Pancreas (tissue), 10 donors: ENCODE measurements at regions not wholly inside any gene's neighbourhood (a gene's known extent, or its start where the extent isn't known, plus 50 kb on each side); places are given as distances from the start of the nearest gene placed in this dataset.

Experiments used
- ATAC-seq, 4 donors: fragments of 200-7000 bp; cut with Tn5 transposase; one replicate each; pipeline versions ENCODE4 v1.8.0 to v1.9.1; 2020; ENCODE audit warnings: mild to moderate bottlenecking in 4 of 4, moderate library complexity in 4 of 4
- DNase-seq, 6 donors: peaks; one replicate each; pipeline ENCODE4 v3.0.0-alpha.2; 2020
- FAIRE-seq: peaks from 2 replicates; lab custom pipeline; 2012; peaks lifted over from hg19 to GRCh38; lab: Jason Lieb, UNC
- H3K27ac ChIP-seq, 4 donors: fragments of 200-600 bp; sonication (generic); 1 replicate in 3 of 4; 2 replicates in 1 of 4; pipeline versions ENCODE4 v1.5.0 to v1.8.0; 2020
- H3K27me3 ChIP-seq, 4 donors: fragments of 200-600 bp; one replicate each; pipeline ENCODE4 v1.8.0; 2021
- H3K36me3 ChIP-seq, 3 donors: fragments of 200-600 bp; sonication (generic) in 1 of 3; one replicate each; pipeline versions ENCODE4 v1.5.0 to v1.8.0; 2020 to 2021
- H3K4me1 ChIP-seq, 3 donors: fragments of 200-600 bp; one replicate each; pipeline ENCODE4 v1.8.0; 2021
- H3K4me3 ChIP-seq, 4 donors: fragments of 200-600 bp; sonication (generic) in 2 of 4; one replicate each; pipeline versions ENCODE4 v1.5.0 to v1.8.0; 2020 to 2021
- H3K9me3 ChIP-seq, 4 donors: fragments of 200-600 bp; one replicate each; pipeline ENCODE4 v1.8.0; 2021
- CTCF ChIP-seq, 4 donors: fragments of 200-600 bp; sonication (generic) in 3 of 4; IDR thresholded peaks; one replicate each; pipeline versions ENCODE4 v1.5.0 to v1.8.0; 2021; ENCODE audit warnings: antibody characterized with exemption in 4 of 4
- WGBS, 2 donors: extraction: QIAGEN DNeasy Blood & Tissue Kit; methylation state at CpG; one replicate each; pipeline ENCODE4 v1.1.7; 2013; 5-methylcytosine and 5-hydroxymethylcytosine counted together
- intact Hi-C, 3 donors: fragments of 100-400 bp; cut with DNase I; formaldehyde crosslinking; loops; one replicate each; pipeline versions ENCODE4 v1.11.1 to v1.14.2; 2022
- donor health status: healthy with polysubstance abuse.
- donor health status: DM: no; HTN: no; CAD: no; lungs with moderate emphysema.
- donor health status: DM: no; HTN: no; CAD: no.
- donor health status: control.
- donor health status: control.
- donor health status: Bipolar disorder and iron deficiency.
- donor health status: DM: yes; HTN: yes; CAD: no.
- donor health status: DM: no; HTN: no; CAD: no.
- donor health status: DM: no; HTN: no; CAD: no.
- donor health status: DM: yes; HTN: yes; CAD: no.

GRCh38 chr5:17089690-17090089 lies 127.7 kb upstream of the BASP1 start:
- DNase-seq, result no peak
- Histone ChIP-seq H3K9me3 (no peaks in the 10 kb centered on the region), H3K27me3 (no peaks in the 10 kb centered on the region), H3K36me3 (no peaks in the 10 kb centered on the region), H3K4me3 (no peak overlapping the region), H3K27ac (no peak overlapping the region), H3K4me1 (no peaks in the 10 kb centered on the region)
- intact Hi-C loops, result no loop called here
- WGBS, 2 donors, result 97 to 98% methylated on average over 2 of the region's 2 CpGs
- no peak for TF ChIP-seq CTCF (IDR thresholded peaks at IDR 0.05)
- FAIRE-seq, result no peak
- no peak for ATAC-seq

DNA sequence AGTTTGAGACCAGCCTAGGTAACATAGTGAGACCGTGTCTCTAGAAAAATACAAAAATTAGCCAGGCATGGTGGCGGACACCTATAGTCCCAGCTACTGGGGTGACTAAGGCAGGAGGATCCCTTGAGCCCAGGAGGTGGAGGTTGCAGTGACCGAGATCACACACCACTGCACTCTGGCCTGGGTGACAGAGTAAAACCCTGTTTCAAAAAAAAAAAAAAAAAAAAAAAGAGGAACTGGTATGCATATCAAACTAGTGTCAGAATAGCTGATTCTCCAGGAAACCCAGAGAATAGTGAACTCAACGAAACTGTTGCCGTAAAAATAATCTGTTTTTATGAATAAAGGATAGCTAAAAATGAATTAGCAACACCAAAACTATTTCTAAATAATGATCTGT lies 126.6 kb upstream of the BASP1 start:
- no peak for FAIRE-seq
- intact Hi-C loops, result no loop called here

GRCh38 chr5:17094830-17095229 lies 122.6 kb upstream of the BASP1 start:
- TF ChIP-seq CTCF (IDR thresholded peaks at IDR 0.05), result no peak
- WGBS, 2 donors, result 79 to 83% methylated on average over 7 of the region's 7 CpGs
- H3K36me3 ChIP-seq, result no peaks in the 10 kb centered on the region
- intact Hi-C loops, result no loop called here
- FAIRE-seq (no peak), DNase-seq (no peak), ATAC-seq (no peak)
- no peaks in the 10 kb centered on the region for H3K4me1 ChIP-seq
- H3K27me3 ChIP-seq, result no peaks in the 10 kb centered on the region
- no peak overlapping the region for H3K4me3 ChIP-seq
- no peaks in the 10 kb centered on the region for H3K9me3 ChIP-seq
- no peak overlapping the region for H3K27ac ChIP-seq

More for the DNA sequence above, 126.6 kb upstream of the BASP1 start:
- H3K27me3 ChIP-seq, result no peaks in the 10 kb centered on the region
- no peak overlapping the region for H3K4me3 ChIP-seq
- TF ChIP-seq CTCF (IDR thresholded peaks at IDR 0.05), result no peak
- 90% methylated on average over 5 of the region's 5 CpGs for WGBS, 2 donors
- H3K27ac ChIP-seq, result no peak overlapping the region
- no peaks in the 10 kb centered on the region for H3K36me3 ChIP-seq
- no peak for ATAC-seq
- no peak for DNase-seq
- no peaks in the 10 kb centered on the region for H3K9me3 ChIP-seq
- no peaks in the 10 kb centered on the region for H3K4me1 ChIP-seq

- intact Hi-C loops, result no loop called here
- no peaks in the 10 kb centered on the region for H3K36me3 ChIP-seq
- no peak for FAIRE-seq
- ATAC-seq, result peak in 2 of 4 donors; percentile 40 to 43
- no peak overlapping the region for H3K27ac ChIP-seq
- H3K27me3 ChIP-seq, result no peaks in the 10 kb centered on the region
- H3K4me3 ChIP-seq, result no peak overlapping the region
- 50% methylated on average over 15 of the region's 15 CpGs for WGBS, 2 donors
- no peaks in the 10 kb centered on the region for H3K9me3 ChIP-seq
- H3K4me1 ChIP-seq, result no peaks in the 10 kb centered on the region
- no peak for TF ChIP-seq CTCF (IDR thresholded peaks at IDR 0.05)
- no peak for DNase-seq
Observed at GRCh38 chr5:17096952-17097695, 120.3 kb upstream of the BASP1 start.

GRCh38 chr5:17099946-17100345 lies 117.5 kb upstream of the BASP1 start:
- ATAC-seq (no peak), FAIRE-seq (no peak), DNase-seq (no peak)
- TF ChIP-seq CTCF (IDR thresholded peaks at IDR 0.05), result no peak
- Histone ChIP-seq H3K27ac (no peak overlapping the region), H3K4me1 (no peaks in the 10 kb centered on the region), H3K27me3 (no peaks in the 10 kb centered on the region), H3K36me3 (no peaks in the 10 kb centered on the region), H3K9me3 (no peaks in the 10 kb centered on the region), H3K4me3 (no peak overlapping the region)
- intact Hi-C loops, result no loop called here
- 90 to 96% methylated on average over 8 of the region's 8 CpGs for WGBS, 2 donors
